HepG2 (cell line): ENCODE measurements at regions not wholly inside any gene's neighbourhood (a gene's known extent, or its start where the extent isn't known, plus 50 kb on each side); places are given as distances from the start of the nearest gene placed in this dataset.
"Not testable (repeated sequence)": the region's sequence is repeated elsewhere in the genome, so short reads cannot be mapped to it uniquely, and the experiment has no call there.

Experiments used
- ATAC-seq: fragments of 200-7000 bp; cut with Tn5 transposase; 3 replicates; pipeline ENCODE4 v1.9.1; 2020; ENCODE audit warnings: mild to moderate bottlenecking, moderate library complexity
- BruUV-seq: library from RNA; stranded (reverse); fragments of 400-500 nt; replicated peaks from 2 replicates; lab custom pipeline; 2021; lab: Mats Ljungman, UMichigan
- CTCF ChIA-PET: fragments of 300-600 bp; formaldehyde crosslinking; extraction: SDS; loops from one replicate; lab custom pipeline; 2021; ENCODE audit warnings: low total read pairs, inconsistent platforms, low intra/inter-chr PET ratio; lab: Yijun Ruan, JAX
- POLR2A ChIA-PET: fragments of 350-600 bp; sonication (Branson Sonifier 250); formaldehyde crosslinking; loops from one replicate; lab custom pipeline; 2020; ENCODE audit warnings: antibody characterized with exemption, inconsistent platforms; lab: Yijun Ruan, JAX
- DNase-seq: peaks from one replicate; pipeline ENCODE4 v3.0.0-alpha.2; 2015; ENCODE audit warnings: low spot score
- FAIRE-seq: peaks from 3 replicates; lab custom pipeline; 2011; peaks lifted over from hg19 to GRCh38; lab: Jason Lieb, UNC
- H2AFZ ChIP-seq: one replicate; pipeline ENCODE4 v1.6.1; 2011; ENCODE audit warnings: low read length, inconsistent platforms
- H3K27ac ChIP-seq: fragments of 300-600 bp; 3 replicates; pipeline ENCODE4 v1.8.0; 2011; ENCODE audit warnings: mixed run types, mild to moderate bottlenecking, mixed read lengths, low read length, inconsistent platforms; ENCODE audit not compliant: insufficient read depth; ENCODE audit errors: extremely low read length
- H3K27me3 ChIP-seq, 2 experiments: fragments of 200-600 bp in 1 of 2; 2 replicates in 1 of 2; 3 replicates in 1 of 2; pipeline versions ENCODE4 v1.6.0 to v1.8.0; 2011; ENCODE audit warnings: low read length in 2 of 2, mild to moderate bottlenecking in 2 of 2, moderate library complexity in 2 of 2, inconsistent platforms in 1 of 2; ENCODE audit not compliant: insufficient read depth in 2 of 2, control insufficient read depth in 1 of 2
- H3K36me3 ChIP-seq, 2 experiments: fragments of 200-600 bp in 1 of 2; replicated peaks in 1 of 2; 2 replicates in 1 of 2; 3 replicates in 1 of 2; pipeline versions ENCODE4 v1.5.1 to v1.8.0; 2011; ENCODE audit warnings: low read length in 2 of 2, inconsistent platforms in 1 of 2; ENCODE audit not compliant: insufficient read depth in 2 of 2, control insufficient read depth in 1 of 2
- H3K4me1 ChIP-seq: 2 replicates; pipeline ENCODE4 v1.5.1; 2012; ENCODE audit warnings: low read length, inconsistent platforms; ENCODE audit not compliant: insufficient read depth
- H3K4me2 ChIP-seq: 2 replicates; pipeline ENCODE4 v1.6.0; 2011; ENCODE audit warnings: low read depth, low read length, inconsistent platforms
- H3K4me3 ChIP-seq, 3 experiments: fragments of 200-600 bp in 1 of 3; sonication (generic), shearing (Covaris generic) in 1 of 3; replicated peaks in 1 of 3; 2 replicates each; pipeline ENCODE4 v1.5.1; 2011 to 2016; ENCODE audit warnings: low read length in 3 of 3, inconsistent platforms in 2 of 3, low read depth in 2 of 3, mild to moderate bottlenecking in 2 of 3, control low read depth in 1 of 3, mixed read lengths in 1 of 3; ENCODE audit not compliant: insufficient read depth in 1 of 3
- H3K79me2 ChIP-seq: one replicate; pipeline ENCODE4 v1.6.1; 2011; ENCODE audit warnings: low read length, inconsistent platforms; ENCODE audit not compliant: insufficient read depth
- H3K9ac ChIP-seq: 2 replicates; pipeline ENCODE4 v1.6.0; 2011; ENCODE audit warnings: mild to moderate bottlenecking, low read depth, low read length, inconsistent platforms; ENCODE audit not compliant: insufficient read depth
- H3K9me3 ChIP-seq: 2 replicates; pipeline ENCODE4 v1.5.1; 2012; ENCODE audit warnings: mild to moderate bottlenecking, low read length
- H4K20me1 ChIP-seq: 2 replicates; pipeline ENCODE4 v1.6.0; 2011; ENCODE audit warnings: inconsistent platforms, mild to moderate bottlenecking, low read length, moderate library complexity; ENCODE audit not compliant: insufficient read depth
- DNMT3B ChIP-seq: conservative IDR thresholded peaks from 2 replicates; pipeline ENCODE4 v1.6.1; 2016; ENCODE audit warnings: missing biosample characterization, control low read depth
- POLR2G ChIP-seq: fragments of 200-400 bp; formaldehyde crosslinking; IDR thresholded peaks from 2 replicates; pipeline ENCODE4 v1.6.1; 2018; ENCODE audit warnings: mild to moderate bottlenecking, low read depth, low read length, moderate library complexity
- PTBP1 ChIP-seq: fragments of 200-400 bp; formaldehyde crosslinking; IDR thresholded peaks from 2 replicates; pipeline ENCODE4 v1.6.1; 2018; ENCODE audit warnings: low read length, low read depth; ENCODE audit not compliant: poor library complexity, severe bottlenecking
- SMARCE1 ChIP-seq: fragments of 450-650 bp; IDR thresholded peaks from 2 replicates; pipeline ENCODE4 v1.6.1; 2017; ENCODE audit warnings: borderline replicate concordance
- TCF12 ChIP-seq, 2 experiments: fragments of 450-650 bp in 1 of 2; sonication (generic) in 1 of 2; formaldehyde crosslinking in 1 of 2; IDR thresholded peaks; 2 replicates each; pipeline versions ENCODE4 v1.6.1 to v1.8.0; 2017 to 2022; ENCODE audit warnings: antibody characterized with exemption in 1 of 2, mild to moderate bottlenecking in 1 of 2, missing genetic modification reagents in 1 of 2, moderate library complexity in 1 of 2
- ZBTB40 ChIP-seq, 2 experiments: fragments of 450-650 bp in 1 of 2; sonication (generic) in 1 of 2; formaldehyde crosslinking in 1 of 2; IDR thresholded peaks; 2 replicates each; pipeline versions ENCODE4 v1.6.1 to v1.8.0; 2016 to 2022; ENCODE audit warnings: antibody characterized with exemption in 1 of 2, mild to moderate bottlenecking in 1 of 2, missing genetic modification reagents in 1 of 2
- ZFP36 ChIP-seq: fragments of 150-350 bp; IDR thresholded peaks from 2 replicates; pipeline ENCODE4 v1.6.1; 2018; ENCODE audit warnings: borderline replicate concordance, low read length, low read depth; ENCODE audit not compliant: partially characterized antibody
- ZNF33A ChIP-seq: sonication (generic); formaldehyde crosslinking; IDR thresholded peaks from 2 replicates; pipeline ENCODE4 v1.5.1; 2020; ENCODE audit warnings: missing genetic modification reagents, mild to moderate bottlenecking, moderate library complexity, borderline replicate concordance
- in situ Hi-C: cut with HindIII; loops from 2 replicates; pipeline ENCODE4 v1.10.0; 2017; ENCODE audit warnings: low pct_unique_long_range_greater_than_20kb; ENCODE audit not compliant: extremely low pct_ligation_motif_present
- intact Hi-C: fragments of 100-400 bp; cut with micrococcal nuclease; formaldehyde crosslinking; loops from one replicate; pipeline ENCODE4 v1.10.0; 2022; ENCODE audit not compliant: unreplicated experiment

GRCh38 chr13:85549819-85550218 lies 249.4 kb downstream of the SLITRK6 start (continued):
- TF ChIP-seq ZBTB40 (IDR thresholded peaks at IDR 0.05) (no peak), ZBTB40 (CRISPR knock-in tag; IDR thresholded peaks at IDR 0.05) (no peak), SMARCE1 (no peak), PTBP1 (no peak), ZNF33A (no peak), POLR2G (no peak), TCF12 (IDR thresholded peaks at IDR 0.05) (no peak), TCF12 (CRISPR knock-in tag; IDR thresholded peaks at IDR 0.05) (no peak), ZFP36 (no peak), DNMT3B (no peak)

- peaks cover 25% of the 10 kb centered on the region for H3K9me3 ChIP-seq
- H2AFZ ChIP-seq, H3K4me3 ChIP-seq, in situ Hi-C loops, H3K4me1 ChIP-seq, H3K4me2 ChIP-seq, H3K9ac ChIP-seq, FAIRE-seq, H4K20me1 ChIP-seq, intact Hi-C loops, CTCF ChIA-PET, H3K27me3 ChIP-seq, H3K27ac ChIP-seq, BruUV-seq, H3K79me2 ChIP-seq, H3K36me3 ChIP-seq, ATAC-seq, DNase-seq, POLR2A ChIA-PET: not testable (repeated sequence)
Observed at GRCh38 chr13:85548845-85549244, 250.4 kb downstream of the SLITRK6 start.
